ENCODE measurements at regions not wholly inside any gene's neighbourhood (a gene's known extent, or its start where the extent isn't known, plus 50 kb on each side); places are given as distances from the start of the nearest gene placed in this dataset.

GRCh38 chr4:31146366-31146765 lies 426.2 kb downstream of the PCDH7 start:
- Histone ChIP-seq H3K9me2 (replicated peaks; ENCODE audit: low read length) (no peaks in the 10 kb centered on the region), H3K36me3 (ENCODE audit: low read depth, low read length) (no peaks in the 10 kb centered on the region), H3K4me1 (ENCODE audit: insufficient read depth, low read length) (no peaks in the 10 kb centered on the region), H3K79me2 (ENCODE audit: low read length) (no peaks in the 10 kb centered on the region), H3F3A (ENCODE audit: low read length, unreplicated experiment) (no peaks in the 10 kb centered on the region), H3K27me3 (ENCODE audit: low read length) (no peaks in the 10 kb centered on the region), H4K20me1 (ENCODE audit: low read length) (no peaks in the 10 kb centered on the region), H3K4me2 (ENCODE audit: low read length) (no peak overlapping the region), H3K27ac (ENCODE audit: low read length) (no peak overlapping the region), H3K4me3 (ENCODE audit: low read length) (no peak overlapping the region), H3K9me3 (ENCODE audit: low read length) (no peaks in the 10 kb centered on the region), H3K9ac (ENCODE audit: low read length) (no peak overlapping the region), H2AFZ (ENCODE audit: low read length) (no peak overlapping the region)
- DNase-seq (peak; percentile 42), ATAC-seq (peak; percentile 64)
- TF ChIP-seq CTCF (conservative IDR thresholded peaks at IDR 0.05; ENCODE audit: low read depth, low read length) (no peak), EZH2 (IDR thresholded peaks at IDR 0.05; ENCODE audit: low read length, unreplicated experiment) (no peak), EZH2phosphoT487 (IDR thresholded peaks at IDR 0.05; ENCODE audit: borderline replicate concordance, low read length) (no peak)
- intact Hi-C loops (cut with micrococcal nuclease) = no loop called here
- no TSS peak for BruUV-seq (replicated peaks)
- CTCF ChIA-PET = no interaction called here
- POLR2A ChIA-PET (ENCODE audit: unreplicated experiment) = no interaction called here

GRCh38 chr4:31148990-31149389 lies 428.8 kb downstream of the PCDH7 start:
- ATAC-seq = no peak
- TF ChIP-seq EZH2phosphoT487 (IDR thresholded peaks at IDR 0.05; ENCODE audit: borderline replicate concordance, low read length) (no peak), EZH2 (IDR thresholded peaks at IDR 0.05; ENCODE audit: low read length, unreplicated experiment) (no peak), CTCF (conservative IDR thresholded peaks at IDR 0.05; ENCODE audit: low read depth, low read length) (no peak)
- Histone ChIP-seq H3K27me3 (ENCODE audit: low read length) (no peaks in the 10 kb centered on the region), H3K9me2 (replicated peaks; ENCODE audit: low read length) (no peaks in the 10 kb centered on the region), H3K9me3 (ENCODE audit: low read length) (no peaks in the 10 kb centered on the region), H3K79me2 (ENCODE audit: low read length) (no peaks in the 10 kb centered on the region), H3K9ac (ENCODE audit: low read length) (no peak overlapping the region), H3K4me3 (ENCODE audit: low read length) (no peak overlapping the region), H3K4me2 (ENCODE audit: low read length) (no peak overlapping the region), H3K27ac (ENCODE audit: low read length) (no peak overlapping the region), H2AFZ (ENCODE audit: low read length) (no peak overlapping the region), H3F3A (ENCODE audit: low read length, unreplicated experiment) (no peaks in the 10 kb centered on the region), H3K4me1 (ENCODE audit: insufficient read depth, low read length) (no peaks in the 10 kb centered on the region), H3K36me3 (ENCODE audit: low read depth, low read length) (no peaks in the 10 kb centered on the region), H4K20me1 (ENCODE audit: low read length) (no peaks in the 10 kb centered on the region)
- BruUV-seq (replicated peaks) = no TSS peak
- DNase-seq = no peak
- CTCF ChIA-PET = no interaction called here
- POLR2A ChIA-PET (ENCODE audit: unreplicated experiment) = no interaction called here
- intact Hi-C loops (cut with micrococcal nuclease) = no loop called here

DNA sequence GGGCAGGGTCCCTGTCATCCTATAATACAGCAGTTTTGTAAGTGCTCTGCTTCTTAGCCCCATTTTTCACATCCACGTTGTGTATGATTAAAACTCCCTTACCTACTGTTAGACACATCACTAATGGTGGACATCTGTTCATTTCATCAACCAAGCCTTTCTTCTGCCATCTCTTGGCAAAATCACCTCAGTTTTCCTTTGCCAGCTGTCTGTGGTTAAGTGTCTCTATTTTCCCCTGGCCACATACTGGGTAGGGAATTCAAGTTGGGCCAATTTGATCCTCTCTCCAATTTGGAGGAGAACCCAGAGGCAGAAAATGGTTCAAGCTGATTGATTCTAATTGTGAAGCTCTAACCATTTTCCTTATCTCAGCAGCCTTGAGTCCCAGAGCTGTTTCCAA lies 436.1 kb downstream of the PCDH7 start:
- Histone ChIP-seq H4K20me1 (ENCODE audit: low read length) (no peaks in the 10 kb centered on the region), H3K36me3 (ENCODE audit: low read depth, low read length) (no peaks in the 10 kb centered on the region), H3K9me3 (ENCODE audit: low read length) (no peaks in the 10 kb centered on the region), H3K9me2 (replicated peaks; ENCODE audit: low read length) (no peaks in the 10 kb centered on the region), H2AFZ (ENCODE audit: low read length) (no peak overlapping the region), H3F3A (ENCODE audit: low read length, unreplicated experiment) (no peaks in the 10 kb centered on the region), H3K27ac (ENCODE audit: low read length) (no peak overlapping the region), H3K4me2 (ENCODE audit: low read length) (no peak overlapping the region), H3K4me1 (ENCODE audit: insufficient read depth, low read length) (no peaks in the 10 kb centered on the region), H3K27me3 (ENCODE audit: low read length) (no peaks in the 10 kb centered on the region), H3K79me2 (ENCODE audit: low read length) (no peaks in the 10 kb centered on the region), H3K9ac (ENCODE audit: low read length) (no peak overlapping the region), H3K4me3 (ENCODE audit: low read length) (no peak overlapping the region)
- POLR2A ChIA-PET (ENCODE audit: unreplicated experiment) = no interaction called here
- ATAC-seq = no peak
- CTCF ChIA-PET = no interaction called here
- BruUV-seq (replicated peaks) = no TSS peak
- no peak for DNase-seq
- no peak for TF ChIP-seq CTCF (conservative IDR thresholded peaks at IDR 0.05; ENCODE audit: low read depth, low read length)
- no peak for TF ChIP-seq EZH2 (IDR thresholded peaks at IDR 0.05; ENCODE audit: low read length, unreplicated experiment)
- no peak for TF ChIP-seq EZH2phosphoT487 (IDR thresholded peaks at IDR 0.05; ENCODE audit: borderline replicate concordance, low read length)
- intact Hi-C loops (cut with micrococcal nuclease) = no loop called here
